HG02938 (cell line): ENCODE measurements at regions not wholly inside any gene's neighbourhood (a gene's known extent, or its start where the extent isn't known, plus 50 kb on each side); places are given as distances from the start of the nearest gene placed in this dataset.
"Not testable (repeated sequence)": the region's sequence is repeated elsewhere in the genome, so short reads cannot be mapped to it uniquely, and the experiment has no call there.

ENCODE experiments used
- ATAC-seq: cut with Tn5 transposase; IDR thresholded peaks from one replicate; pipeline ENCODE4 v1.9.1; 2021; ENCODE audit warnings: mild to moderate bottlenecking, moderate library complexity; ENCODE audit not compliant: unreplicated experiment

DNA sequence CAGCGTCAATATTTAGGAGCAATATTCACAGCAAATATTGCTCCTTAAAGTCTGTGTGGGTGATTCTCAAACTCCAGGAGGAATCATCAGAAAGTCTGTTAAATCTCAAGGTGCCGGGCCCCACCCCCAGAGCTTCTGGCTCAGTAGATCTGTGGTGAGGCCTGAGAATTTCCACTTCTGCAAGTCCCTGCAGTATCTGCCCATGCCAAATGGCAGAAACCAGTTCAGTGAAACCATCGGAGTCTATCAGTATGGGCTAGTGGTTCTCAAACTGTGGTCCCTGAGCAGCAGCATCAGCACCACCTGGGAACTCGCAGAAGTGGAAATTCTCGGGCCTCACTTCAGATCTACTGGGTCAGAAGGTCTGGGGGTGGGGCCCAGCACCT lies 202.9 kb downstream of the SLC4A3 start:
- no peak for ATAC-seq

DNA sequence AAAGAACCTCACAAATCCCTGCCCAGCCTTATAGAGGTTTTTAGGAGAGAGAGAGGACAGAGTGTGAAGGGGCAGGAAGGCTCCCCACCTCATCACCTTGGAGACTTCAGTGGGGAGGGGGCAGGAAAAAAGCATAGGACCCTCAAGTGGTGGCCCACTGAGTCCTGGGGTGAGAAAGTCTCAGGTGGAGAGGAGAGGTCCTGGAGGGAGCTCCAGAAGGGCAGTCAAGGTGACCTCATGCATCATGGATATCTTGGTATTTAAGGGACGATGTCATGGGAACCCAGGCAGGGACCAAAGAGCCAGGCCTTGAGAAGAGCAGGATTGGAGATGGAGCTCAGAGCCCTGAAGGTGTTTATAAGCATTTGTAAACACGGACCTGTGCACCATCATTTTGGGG lies 204.5 kb downstream of the SLC4A3 start:
- ATAC-seq, result no peak

DNA sequence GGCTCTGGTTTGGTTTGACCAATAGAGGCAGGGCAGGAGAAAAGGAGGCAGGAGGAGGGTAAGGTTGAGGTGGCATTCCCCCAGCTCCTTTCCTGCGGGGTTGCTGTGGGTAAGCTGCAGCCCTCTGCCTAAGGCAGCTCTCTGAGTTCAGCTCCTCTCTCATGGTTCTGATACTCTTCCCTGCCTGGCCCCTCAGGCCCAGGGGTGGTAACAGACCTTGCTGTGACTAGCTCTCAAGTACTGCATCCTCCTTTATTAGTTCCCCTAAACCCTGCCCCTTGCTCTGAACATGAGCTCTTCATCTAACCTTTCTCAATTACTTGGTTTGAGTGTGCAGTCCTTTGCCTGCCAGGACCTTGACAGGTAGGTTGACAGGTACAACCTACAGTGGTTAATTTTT lies 205.5 kb downstream of the SLC4A3 start:
- no peak for ATAC-seq

- no peak for ATAC-seq
These were observed 208.1 kb downstream of the SLC4A3 start for GRCh38 chr2:219835493-219835892.

- ATAC-seq, result no peak
These were observed 209.3 kb downstream of the SLC4A3 start for GRCh38 chr2:219836647-219837177.

DNA sequence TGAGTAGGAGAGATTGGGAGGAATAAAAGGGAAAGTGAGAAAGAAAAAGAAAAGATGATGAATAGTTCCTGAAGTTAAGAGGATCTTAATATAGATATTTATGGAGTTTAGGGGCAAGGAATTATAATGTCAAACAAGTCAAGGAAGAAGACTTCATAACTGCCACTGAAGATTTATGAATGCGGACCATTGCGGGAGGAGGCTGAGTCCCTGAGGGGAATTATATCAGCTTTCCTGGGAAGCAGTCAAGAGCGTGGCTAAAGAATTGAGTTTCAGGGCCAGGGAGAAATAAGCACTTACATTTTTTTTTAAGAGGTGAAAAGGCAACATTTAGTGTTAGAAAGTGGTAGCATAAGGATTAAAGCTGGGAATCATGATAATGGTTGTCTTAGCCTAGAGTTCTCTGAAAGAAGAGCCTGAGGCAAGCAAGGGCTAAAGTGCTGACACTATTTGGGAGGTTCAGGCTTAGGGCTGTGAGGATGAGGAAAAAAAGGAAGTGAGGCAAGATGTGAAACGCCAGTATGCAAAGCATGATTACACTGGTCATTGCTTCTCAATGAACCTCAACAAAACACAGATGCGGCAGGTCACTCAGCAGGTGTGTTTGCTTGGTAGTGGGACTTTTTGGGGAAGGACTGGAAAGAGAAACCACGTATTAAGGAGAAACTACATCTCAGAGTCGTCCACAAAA lies 217.1 kb downstream of the SLC4A3 start:
- ATAC-seq, result peak; percentile 90

DNA sequence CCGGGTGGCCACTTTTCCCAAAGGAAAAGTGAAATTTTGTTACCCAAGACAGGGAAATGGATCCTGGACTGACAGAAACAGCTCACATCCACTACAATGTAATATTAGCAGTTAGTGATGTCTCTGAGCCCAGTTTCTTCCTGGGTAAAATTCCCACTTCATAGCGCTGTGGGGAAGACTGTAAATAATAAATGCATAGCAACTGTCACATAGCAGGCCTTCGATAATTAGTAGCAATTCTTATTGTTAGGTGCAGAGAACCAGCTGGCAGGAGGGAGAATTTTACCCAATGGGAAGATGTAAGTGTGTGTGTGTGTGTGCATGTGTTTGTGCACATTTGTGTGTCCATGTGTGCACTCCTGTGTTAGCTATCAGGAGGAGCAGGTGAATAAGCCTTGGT lies 221.5 kb downstream of the SLC4A3 start:
- no peak for ATAC-seq

GRCh38 chr2:219851169-219851568 lies 223.7 kb downstream of the SLC4A3 start:
- ATAC-seq, result no peak

DNA sequence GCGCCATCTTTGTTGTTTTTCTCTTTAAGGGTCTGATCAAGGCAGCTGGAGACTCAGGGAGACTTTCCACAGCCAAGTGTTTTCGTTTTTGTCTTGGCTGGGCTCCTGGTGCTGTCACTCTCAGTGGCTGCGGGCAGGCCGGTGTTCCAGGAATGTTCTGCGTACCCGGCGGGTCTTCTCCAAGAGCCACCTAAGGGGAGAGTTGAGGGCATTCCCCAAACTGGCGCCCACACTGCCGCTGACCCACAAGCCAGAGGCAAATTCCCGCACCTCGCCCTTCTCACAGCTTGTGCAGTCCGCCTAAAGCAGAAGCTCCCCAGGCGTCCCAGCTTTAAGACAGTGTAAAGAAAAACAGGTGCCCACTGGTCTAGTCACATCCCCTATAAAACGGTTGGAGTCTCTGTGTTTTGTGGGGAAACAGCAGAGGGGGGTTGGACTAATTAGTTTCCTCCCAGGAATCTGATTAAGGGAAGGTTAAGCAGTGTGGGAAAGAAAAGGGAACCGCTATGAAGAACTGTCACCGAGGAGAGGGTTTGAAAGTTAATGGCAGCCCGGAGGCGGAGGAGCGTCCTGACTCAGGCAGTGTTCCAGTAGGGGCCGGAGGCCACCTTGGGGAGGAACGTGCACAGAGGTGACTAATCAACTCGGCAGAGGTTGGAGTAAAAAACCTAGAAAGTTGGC lies 224.5 kb downstream of the SLC4A3 start:
- no peak for ATAC-seq

GRCh38 chr2:219852626-219853025 lies 225.2 kb downstream of the SLC4A3 start:
- no peak for ATAC-seq

- ATAC-seq, result no peak
These were observed 229.2 kb downstream of the SLC4A3 start for GRCh38 chr2:219856602-219857001.

- no peak for ATAC-seq
These were observed 230.3 kb downstream of the SLC4A3 start for GRCh38 chr2:219857751-219858150.

GRCh38 chr2:219861307-219861706 lies 233.9 kb downstream of the SLC4A3 start:
- no peak for ATAC-seq

DNA sequence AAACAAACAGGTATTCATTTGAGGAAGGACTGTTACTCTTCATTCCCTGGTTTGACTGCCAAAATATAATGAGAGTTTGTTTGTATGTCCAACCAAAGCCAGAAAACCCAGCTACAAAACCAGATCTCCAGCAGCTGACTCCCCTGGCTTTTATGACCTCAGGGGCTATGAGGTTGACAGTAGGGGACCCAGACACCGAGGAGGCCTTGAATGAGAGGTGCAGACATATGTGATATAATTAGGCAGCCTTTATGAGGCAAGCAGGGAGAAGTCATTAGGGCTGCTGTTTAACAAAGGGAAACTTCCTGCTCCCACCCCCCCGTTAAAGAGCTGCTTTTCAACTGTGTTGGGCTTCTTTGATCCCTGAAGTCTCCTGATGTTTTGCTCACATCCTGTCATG lies 236.7 kb downstream of the SLC4A3 start:
- ATAC-seq, result no peak

GRCh38 chr2:219868635-219869034 lies 241.2 kb downstream of the SLC4A3 start:
- no peak for ATAC-seq

DNA sequence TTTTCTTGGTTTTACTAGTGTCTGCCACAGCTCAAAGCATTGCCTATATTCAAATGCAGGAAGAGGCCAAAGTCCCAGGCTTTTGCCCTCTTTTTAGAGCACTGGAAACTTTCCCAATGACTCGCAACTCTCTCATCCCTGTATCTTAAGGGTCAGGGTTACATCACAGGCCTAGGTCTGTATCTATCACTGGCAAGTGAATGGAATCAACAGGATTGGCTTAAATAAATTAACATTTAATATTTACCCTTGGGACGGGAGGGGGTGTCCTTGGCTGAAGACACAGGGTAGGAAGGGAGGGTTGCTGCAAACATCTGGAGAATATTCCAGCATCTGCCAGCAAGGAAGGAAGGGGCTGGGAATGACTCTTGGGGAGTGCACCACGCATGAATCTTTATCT lies 242.6 kb downstream of the SLC4A3 start:
- ATAC-seq, result no peak

DNA sequence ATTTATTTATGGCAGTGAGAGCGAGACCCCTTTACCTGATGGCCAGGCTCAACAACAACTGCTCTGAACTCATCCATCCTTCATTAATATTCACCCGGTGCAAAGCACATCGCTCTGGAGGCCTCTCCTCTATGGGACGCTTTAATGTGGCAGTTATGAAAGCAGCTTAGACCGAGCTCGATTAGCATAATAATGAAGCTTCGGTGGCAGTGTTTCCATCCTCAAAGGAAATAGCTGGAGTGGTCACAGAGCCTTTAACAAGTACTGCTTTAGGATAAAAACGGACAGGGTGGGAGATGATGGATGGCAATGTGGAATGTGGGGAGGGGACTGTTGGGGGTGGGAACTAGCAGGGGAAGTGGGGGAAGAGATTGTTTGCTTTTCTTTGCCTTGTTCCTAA lies 243.9 kb downstream of the SLC4A3 start:
- ATAC-seq, result no peak

- no peak for ATAC-seq
These were observed 247.6 kb downstream of the SLC4A3 start for GRCh38 chr2:219875036-219875435.

GRCh38 chr2:219875986-219876385 lies 248.6 kb downstream of the SLC4A3 start:
- not testable (repeated sequence) for ATAC-seq

- ATAC-seq, result no peak
These were observed 249.5 kb downstream of the SLC4A3 start for GRCh38 chr2:219876931-219877330.

DNA sequence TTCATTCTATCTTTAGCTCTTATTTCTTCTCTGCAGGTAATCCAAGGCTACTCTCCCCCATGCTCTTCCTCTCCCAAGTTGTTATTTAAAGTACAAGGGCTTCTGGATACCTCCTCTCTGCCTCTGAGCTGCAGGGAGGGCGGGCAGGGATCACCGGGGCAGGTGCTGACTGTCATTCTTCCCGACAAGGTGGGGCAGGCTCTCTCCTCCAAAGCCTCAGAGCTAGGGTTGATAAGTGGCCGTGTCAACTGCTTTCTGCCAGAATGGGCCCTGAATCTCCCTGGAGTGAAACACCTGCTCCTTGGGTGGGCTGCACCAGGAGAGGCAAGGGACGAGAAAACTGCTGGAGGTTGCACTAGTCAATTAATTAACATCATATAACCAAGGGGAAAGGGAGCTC lies 250.3 kb downstream of the SLC4A3 start:
- ATAC-seq, result no peak

DNA sequence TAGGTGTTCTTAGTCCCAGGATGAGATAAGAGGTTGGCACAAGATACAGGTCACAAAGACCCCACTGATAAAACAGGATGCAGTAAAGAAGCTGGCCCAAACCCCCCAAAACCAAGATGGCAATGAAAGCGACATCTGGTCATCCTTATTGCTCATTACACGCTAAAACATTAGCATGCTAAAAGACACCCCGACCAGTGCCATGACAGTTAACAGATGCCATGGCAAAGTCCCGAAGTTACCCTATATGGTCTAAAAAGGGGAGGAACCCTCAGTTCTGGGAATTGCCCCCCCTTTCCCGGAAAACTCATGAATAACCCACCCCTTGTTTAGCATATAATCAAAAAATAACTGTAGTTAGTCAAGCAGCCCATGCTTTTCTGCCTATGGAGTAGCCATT lies 251.1 kb downstream of the SLC4A3 start:
- ATAC-seq, result no peak

- no peak for ATAC-seq
These were observed 254.4 kb downstream of the SLC4A3 start for GRCh38 chr2:219881851-219882250.
